ENCODE measurements at regions not wholly inside any gene's neighbourhood (a gene's known extent, or its start where the extent isn't known, plus 50 kb on each side); places are given as distances from the start of the nearest gene placed in this dataset.

- no peak for DNase-seq (ENCODE audit: extremely low read depth, low read depth)
- TF ChIP-seq CTCF (IDR thresholded peaks at IDR 0.05; ENCODE audit: low read depth, low read length, missing control alignments) = no peak
- H3K4me3 ChIP-seq (replicated peaks; ENCODE audit: low read depth, low read length) = no peak overlapping the region
Measured at GRCh38 chr1:213435715-213436114, 384.7 kb downstream of the RPS6KC1 start.

- no peak overlapping the region for H3K4me3 ChIP-seq (replicated peaks; ENCODE audit: low read depth, low read length)
- no peak for TF ChIP-seq CTCF (IDR thresholded peaks at IDR 0.05; ENCODE audit: low read depth, low read length, missing control alignments)
Measured at GRCh38 chr1:213438339-213438738, 387.3 kb downstream of the RPS6KC1 start.

GRCh38 chr1:213439703-213440102 lies 388.7 kb downstream of the RPS6KC1 start:
- DNase-seq (ENCODE audit: extremely low read depth, low read depth) = no peak
- no peak overlapping the region for H3K4me3 ChIP-seq (replicated peaks; ENCODE audit: low read depth, low read length)
- no peak for TF ChIP-seq CTCF (IDR thresholded peaks at IDR 0.05; ENCODE audit: low read depth, low read length, missing control alignments)

More at GRCh38 chr1:213438339-213438738, 387.3 kb downstream of the RPS6KC1 start:
- DNase-seq (ENCODE audit: extremely low read depth, low read depth) = no peak

- no peak for TF ChIP-seq CTCF (IDR thresholded peaks at IDR 0.05; ENCODE audit: low read depth, low read length, missing control alignments)
- no peak for DNase-seq (ENCODE audit: extremely low read depth, low read depth)
- H3K4me3 ChIP-seq (replicated peaks; ENCODE audit: low read depth, low read length) = no peak overlapping the region
Measured at GRCh38 chr1:213440766-213441165, 389.7 kb downstream of the RPS6KC1 start.

- DNase-seq (ENCODE audit: extremely low read depth, low read depth) = no peak
- no peak for TF ChIP-seq CTCF (IDR thresholded peaks at IDR 0.05; ENCODE audit: low read depth, low read length, missing control alignments)
- no peak overlapping the region for H3K4me3 ChIP-seq (replicated peaks; ENCODE audit: low read depth, low read length)
Measured at GRCh38 chr1:213443415-213443814, 392.4 kb downstream of the RPS6KC1 start.

GRCh38 chr1:213444224-213444623 lies 393.2 kb downstream of the RPS6KC1 start:
- no peak overlapping the region for H3K4me3 ChIP-seq (replicated peaks; ENCODE audit: low read depth, low read length)
- DNase-seq (ENCODE audit: extremely low read depth, low read depth) = no peak
- TF ChIP-seq CTCF (IDR thresholded peaks at IDR 0.05; ENCODE audit: low read depth, low read length, missing control alignments) = no peak

- TF ChIP-seq CTCF (IDR thresholded peaks at IDR 0.05; ENCODE audit: low read depth, low read length, missing control alignments) = no peak
- no peak overlapping the region for H3K4me3 ChIP-seq (replicated peaks; ENCODE audit: low read depth, low read length)
- DNase-seq (ENCODE audit: extremely low read depth, low read depth) = no peak
Measured at GRCh38 chr1:213446496-213446895, 395.5 kb downstream of the RPS6KC1 start.
